Activated naive CD4-positive, alpha-beta T cell (primary cell): ENCODE measurements at regions not wholly inside any gene's neighbourhood (a gene's known extent, or its start where the extent isn't known, plus 50 kb on each side); places are given as distances from the start of the nearest gene placed in this dataset.
A peak's percentile ranks its signal among the peaks of the same experiment; 100 is the strongest.

ENCODE experiments used
- DNase-seq, 4 experiments: peaks; one replicate each; lab custom pipeline; 2025; lab: John Stamatoyannopoulos, UW

- no peak for DNase-seq
These were observed 210.9 kb upstream of the ZFP64 start for GRCh38 chr20:52402514-52402913.

- DNase-seq, result no peak
These were observed 209.9 kb upstream of the ZFP64 start for GRCh38 chr20:52401431-52401830.

- DNase-seq, result no peak
These were observed 207.8 kb upstream of the ZFP64 start for GRCh38 chr20:52399352-52399751.

- no peak for DNase-seq
These were observed 198.0 kb upstream of the ZFP64 start for GRCh38 chr20:52389606-52390005.

- DNase-seq, result no peak
These were observed 192.5 kb upstream of the ZFP64 start for GRCh38 chr20:52383995-52384621.

GRCh38 chr20:52382933-52383332 lies 191.4 kb upstream of the ZFP64 start:
- DNase-seq, result no peak

- peak in 2 of 4 experiments; percentile 2 to 15 for DNase-seq
These were observed 188.3 kb upstream of the ZFP64 start for GRCh38 chr20:52379723-52380336.

GRCh38 chr20:52372169-52372568 lies 180.6 kb upstream of the ZFP64 start:
- no peak for DNase-seq

- no peak for DNase-seq
These were observed 174.1 kb upstream of the ZFP64 start for GRCh38 chr20:52365688-52366087.

- DNase-seq, result no peak
These were observed 172.8 kb upstream of the ZFP64 start for GRCh38 chr20:52364405-52364804.

GRCh38 chr20:52361650-52362049 lies 170.1 kb upstream of the ZFP64 start:
- DNase-seq, result no peak

GRCh38 chr20:52349806-52350205 lies 158.2 kb upstream of the ZFP64 start:
- no peak for DNase-seq

- no peak for DNase-seq
These were observed 156.9 kb upstream of the ZFP64 start for GRCh38 chr20:52348434-52348833.

GRCh38 chr20:52346797-52347196 lies 155.2 kb upstream of the ZFP64 start:
- DNase-seq, result no peak

- DNase-seq, result no peak
These were observed 151.3 kb upstream of the ZFP64 start for GRCh38 chr20:52342913-52343312.

- no peak for DNase-seq
These were observed 148.6 kb upstream of the ZFP64 start for GRCh38 chr20:52340036-52340634.

- DNase-seq, result no peak
These were observed 141.2 kb upstream of the ZFP64 start for GRCh38 chr20:52332649-52333250.

- no peak for DNase-seq
These were observed 140.7 kb upstream of the ZFP64 start for GRCh38 chr20:52332230-52332629.

- no peak for DNase-seq
These were observed 140.1 kb upstream of the ZFP64 start for GRCh38 chr20:52331655-52332054.

GRCh38 chr20:52321396-52321795 lies 129.8 kb upstream of the ZFP64 start:
- no peak for DNase-seq

- DNase-seq, result no peak
These were observed 127.1 kb upstream of the ZFP64 start for GRCh38 chr20:52318651-52319050.

GRCh38 chr20:52313341-52313963 lies 121.9 kb upstream of the ZFP64 start:
- DNase-seq, result no peak
